Thyroid gland (tissue), 4 donors: ENCODE measurements at regions not wholly inside any gene's neighbourhood (a gene's known extent, or its start where the extent isn't known, plus 50 kb on each side); places are given as distances from the start of the nearest gene placed in this dataset.
"Not testable (repeated sequence)": the region's sequence is repeated elsewhere in the genome, so short reads cannot be mapped to it uniquely, and the experiment has no call there.

Experiments used
- DNase-seq, 2 donors: peaks; one replicate each; pipeline ENCODE4 v3.0.0-alpha.2; 2019
- H3K27ac ChIP-seq, 3 donors: fragments of 200-600 bp; sonication (generic); 1 replicate in 2 of 3; 2 replicates in 1 of 3; pipeline ENCODE4 v1.5.1; 2016 to 2019; ENCODE audit warnings: mild to moderate bottlenecking in 1 of 3, moderate library complexity in 1 of 3
- H3K27me3 ChIP-seq: fragments of 200-600 bp; sonication (generic); one replicate; pipeline ENCODE4 v1.5.1; 2019
- H3K36me3 ChIP-seq, 2 donors: fragments of 200-600 bp; sonication (generic); one replicate each; pipeline ENCODE4 v1.5.1; 2016 to 2019
- H3K4me1 ChIP-seq, 2 donors: fragments of 200-600 bp; sonication (generic); one replicate each; pipeline ENCODE4 v1.5.1; 2017 to 2019
- H3K4me3 ChIP-seq, 3 donors: fragments of 200-600 bp; sonication (generic); replicated peaks in 1 of 3; 1 replicate in 2 of 3; 2 replicates in 1 of 3; pipeline ENCODE4 v1.5.1; 2016; ENCODE audit warnings: mild to moderate bottlenecking in 1 of 3
- H3K9me3 ChIP-seq: fragments of 200-600 bp; sonication (generic); one replicate; pipeline ENCODE4 v1.5.1; 2017
- POLR2A ChIP-seq, 2 donors: fragments of 450-650 bp; IDR thresholded peaks; one replicate each; pipeline ENCODE4 v1.6.1; 2017; ENCODE audit warnings: antibody characterized with exemption in 2 of 2, mild to moderate bottlenecking in 2 of 2, moderate library complexity in 1 of 2
- WGBS, 2 donors: methylation state at CpG; one replicate each; pipeline ENCODE4 v1.1.5; 2017; 5-methylcytosine and 5-hydroxymethylcytosine counted together
- intact Hi-C: fragments of 100-400 bp; cut with DNase I; formaldehyde crosslinking; loops from one replicate; pipeline ENCODE4 v1.15.1; 2023
- TF ChIP-seq, protein P1 (sequence below), 6 experiments: fragments of 200-600 bp in 3 of 6; fragments of 450-650 bp in 3 of 6; sonication (generic) in 3 of 6; IDR thresholded peaks; one replicate each; pipeline ENCODE4 v1.5.1; 2016 to 2019; ENCODE audit warnings: antibody characterized with exemption in 6 of 6, mild to moderate bottlenecking in 2 of 6, inconsistent platforms in 1 of 6, moderate library complexity in 1 of 6

DNA sequence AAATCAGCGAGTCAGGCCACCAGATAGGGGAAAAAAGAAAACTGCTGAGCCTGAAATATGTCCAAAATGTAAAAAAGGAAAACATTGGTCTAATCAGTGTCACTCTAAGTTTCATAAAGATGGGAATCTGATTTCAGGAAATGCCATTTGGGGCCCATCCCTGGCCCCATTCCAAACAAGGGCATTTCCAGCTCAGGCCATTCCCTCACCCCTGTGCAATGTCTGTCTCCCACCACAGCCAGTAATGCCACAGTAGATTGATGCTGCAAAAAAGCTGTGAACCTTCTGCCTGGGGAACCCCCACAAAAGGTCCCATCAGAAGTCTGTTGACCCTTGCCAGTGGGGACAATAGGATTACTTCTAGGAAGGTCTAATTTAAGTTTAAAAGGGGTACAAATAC is 199.6 kb downstream of the YTHDC2 start:
- intact Hi-C loops = no loop called here
- no peaks in the 10 kb centered on the region for H3K27me3 ChIP-seq
- H3K4me3 ChIP-seq = no peak overlapping the region
- no peaks in the 10 kb centered on the region for H3K36me3 ChIP-seq
- H3K27ac ChIP-seq = no peak overlapping the region
- 63 to 83% methylated on average over 1 of the region's 1 CpG for WGBS, 2 donors
- TF ChIP-seq POLR2A (IDR thresholded peaks at IDR 0.05) = no peak
- TF ChIP-seq, protein P1, sequence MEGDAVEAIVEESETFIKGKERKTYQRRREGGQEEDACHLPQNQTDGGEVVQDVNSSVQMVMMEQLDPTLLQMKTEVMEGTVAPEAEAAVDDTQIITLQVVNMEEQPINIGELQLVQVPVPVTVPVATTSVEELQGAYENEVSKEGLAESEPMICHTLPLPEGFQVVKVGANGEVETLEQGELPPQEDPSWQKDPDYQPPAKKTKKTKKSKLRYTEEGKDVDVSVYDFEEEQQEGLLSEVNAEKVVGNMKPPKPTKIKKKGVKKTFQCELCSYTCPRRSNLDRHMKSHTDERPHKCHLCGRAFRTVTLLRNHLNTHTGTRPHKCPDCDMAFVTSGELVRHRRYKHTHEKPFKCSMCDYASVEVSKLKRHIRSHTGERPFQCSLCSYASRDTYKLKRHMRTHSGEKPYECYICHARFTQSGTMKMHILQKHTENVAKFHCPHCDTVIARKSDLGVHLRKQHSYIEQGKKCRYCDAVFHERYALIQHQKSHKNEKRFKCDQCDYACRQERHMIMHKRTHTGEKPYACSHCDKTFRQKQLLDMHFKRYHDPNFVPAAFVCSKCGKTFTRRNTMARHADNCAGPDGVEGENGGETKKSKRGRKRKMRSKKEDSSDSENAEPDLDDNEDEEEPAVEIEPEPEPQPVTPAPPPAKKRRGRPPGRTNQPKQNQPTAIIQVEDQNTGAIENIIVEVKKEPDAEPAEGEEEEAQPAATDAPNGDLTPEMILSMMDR (IDR thresholded peaks at IDR 0.05) = no peak
- no peak for DNase-seq
- H3K9me3 ChIP-seq = no peaks in the 10 kb centered on the region
- no peaks in the 10 kb centered on the region for H3K4me1 ChIP-seq

DNA sequence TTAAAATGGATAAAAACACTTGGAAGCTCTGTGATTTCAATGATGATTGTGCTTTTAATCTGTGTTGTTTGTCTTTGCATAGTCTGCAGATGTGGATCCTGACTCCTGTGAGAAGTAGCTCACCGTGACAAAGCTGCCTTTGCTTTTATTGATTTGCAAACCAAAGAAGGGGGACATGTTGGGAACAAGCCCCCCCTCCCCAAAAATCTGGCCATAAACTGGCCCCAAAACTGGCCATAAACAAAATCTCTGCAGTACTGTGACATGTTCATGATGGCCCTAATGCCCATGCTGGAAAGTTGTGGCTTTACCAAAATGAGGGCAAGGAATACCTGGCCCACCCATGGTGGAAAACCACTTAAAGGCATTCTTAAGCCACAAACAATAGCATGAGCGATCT is 202.4 kb downstream of the YTHDC2 start:
- H3K27me3 ChIP-seq, H3K4me3 ChIP-seq, H3K27ac ChIP-seq, DNase-seq, intact Hi-C loops, H3K9me3 ChIP-seq, H3K36me3 ChIP-seq, H3K4me1 ChIP-seq: not testable (repeated sequence)
- WGBS, 2 donors = 86 to 91% methylated on average over 1 to 2 of the region's 2 CpGs

DNA sequence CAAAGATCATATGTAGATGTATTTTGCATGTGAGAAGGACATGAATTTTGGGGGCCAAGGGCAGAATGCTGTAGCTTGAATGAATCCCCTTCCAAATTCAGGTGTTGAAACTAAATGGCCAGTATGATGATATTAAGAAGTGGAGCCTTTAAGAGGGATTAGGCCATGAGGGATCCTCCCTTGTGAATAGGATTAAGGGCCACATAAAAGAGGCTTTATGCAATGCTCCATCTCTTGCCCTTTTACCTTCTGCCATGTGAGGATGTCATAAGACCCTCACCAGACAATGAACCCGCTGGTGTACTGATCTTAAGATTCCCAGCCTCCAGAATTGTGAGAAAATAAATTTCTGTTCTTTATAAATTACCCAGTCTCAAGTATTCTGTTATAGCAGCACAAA is 206.1 kb downstream of the YTHDC2 start:
- H3K4me3 ChIP-seq = no peak overlapping the region
- TF ChIP-seq, protein P1 (IDR thresholded peaks at IDR 0.05) = no peak
- no peak for TF ChIP-seq POLR2A (IDR thresholded peaks at IDR 0.05)
- no peaks in the 10 kb centered on the region for H3K36me3 ChIP-seq
- DNase-seq = no peak
- H3K9me3 ChIP-seq = no peaks in the 10 kb centered on the region
- intact Hi-C loops = no loop called here
- H3K27ac ChIP-seq = no peak overlapping the region
- no peaks in the 10 kb centered on the region for H3K4me1 ChIP-seq
- 72 to 80% methylated on average over 1 of the region's 1 CpG for WGBS, 2 donors
- H3K27me3 ChIP-seq = no peaks in the 10 kb centered on the region

DNA sequence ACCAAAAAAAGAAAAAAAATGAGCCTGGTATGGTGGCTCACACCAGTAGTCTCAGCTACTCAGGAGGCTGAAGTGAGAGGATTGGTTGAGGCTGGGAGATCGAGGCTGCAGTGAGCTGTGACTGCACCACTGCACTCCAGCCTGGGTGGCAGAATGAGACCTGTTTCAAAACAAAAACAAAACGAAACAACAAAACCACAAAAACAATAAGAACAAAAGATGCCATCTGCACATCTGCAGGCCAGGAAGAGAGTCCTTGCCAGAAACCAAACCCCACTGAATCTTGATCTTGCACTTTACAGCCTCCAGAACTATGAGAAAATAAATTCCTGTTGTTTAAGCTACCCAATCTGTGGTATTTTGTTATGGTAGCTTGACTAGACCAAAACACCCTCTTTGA is 207.7 kb downstream of the YTHDC2 start:
- no peak for DNase-seq
- no peaks in the 10 kb centered on the region for H3K27me3 ChIP-seq
- intact Hi-C loops = no loop called here
- no peaks in the 10 kb centered on the region for H3K4me1 ChIP-seq
- no peaks in the 10 kb centered on the region for H3K9me3 ChIP-seq
- H3K36me3 ChIP-seq = no peaks in the 10 kb centered on the region
- H3K4me3 ChIP-seq = no peak overlapping the region
- WGBS, 2 donors = 60 to 69% methylated on average over 2 of the region's 2 CpGs
- no peak for TF ChIP-seq POLR2A (IDR thresholded peaks at IDR 0.05)
- TF ChIP-seq, protein P1 (IDR thresholded peaks at IDR 0.05) = no peak
- no peak overlapping the region for H3K27ac ChIP-seq

DNA sequence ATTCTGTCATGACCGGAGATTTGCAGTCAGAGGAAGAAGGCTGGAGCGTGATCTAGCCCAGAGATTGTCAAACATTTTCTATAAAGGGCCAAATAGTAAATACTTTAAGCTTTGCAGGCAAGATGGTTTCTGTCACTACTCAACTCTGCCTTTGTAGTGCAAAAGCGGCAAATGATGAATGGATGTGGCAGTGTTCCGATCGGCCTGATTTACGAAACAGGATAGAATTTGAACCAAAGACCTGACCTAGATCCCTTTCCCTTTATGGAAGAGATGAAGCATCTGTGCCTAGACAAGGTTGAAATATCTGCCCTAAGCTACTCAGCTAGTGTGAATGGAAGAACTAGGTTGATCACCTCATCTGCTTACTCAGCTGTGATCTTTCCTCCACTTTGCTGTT is 209.5 kb downstream of the YTHDC2 start:
- DNase-seq = no peak
- no peaks in the 10 kb centered on the region for H3K27me3 ChIP-seq
- no peak overlapping the region for H3K4me3 ChIP-seq
- H3K9me3 ChIP-seq = no peaks in the 10 kb centered on the region
- no peak for TF ChIP-seq POLR2A (IDR thresholded peaks at IDR 0.05)
- TF ChIP-seq, protein P1 (IDR thresholded peaks at IDR 0.05) = no peak
- WGBS, 2 donors = 71 to 83% methylated on average over 6 of the region's 6 CpGs
- H3K36me3 ChIP-seq = no peaks in the 10 kb centered on the region
- intact Hi-C loops = no loop called here
- H3K4me1 ChIP-seq = no peaks in the 10 kb centered on the region
- H3K27ac ChIP-seq = no peak overlapping the region

DNA sequence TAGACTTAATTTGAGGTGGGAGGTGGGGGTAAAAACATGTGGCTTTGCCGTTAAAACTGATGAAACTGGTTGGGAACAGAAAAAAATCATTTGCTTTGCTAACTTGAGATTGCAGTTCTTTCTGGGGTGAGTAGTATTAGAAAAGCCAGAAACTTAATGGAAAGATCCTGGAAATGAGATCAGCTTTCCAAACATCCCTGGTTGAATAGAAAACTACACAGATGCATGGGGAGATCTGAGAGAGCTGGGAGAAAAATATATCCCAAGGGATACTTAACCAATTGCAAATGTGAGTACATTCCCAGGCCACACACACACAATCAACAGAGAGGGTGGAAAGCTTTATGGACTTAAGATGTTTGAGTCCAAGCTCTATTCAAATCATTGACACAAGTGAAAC is 222.3 kb downstream of the YTHDC2 start:
- Histone ChIP-seq H3K27me3 (no peaks in the 10 kb centered on the region), H3K4me1 (no peaks in the 10 kb centered on the region), H3K36me3 (no peaks in the 10 kb centered on the region), H3K27ac (no peak overlapping the region), H3K4me3 (no peak overlapping the region), H3K9me3 (no peaks in the 10 kb centered on the region)
- no peak for DNase-seq
- WGBS, 2 donors = 68 to 70% methylated on average over 1 of the region's 1 CpG
- TF ChIP-seq, protein P1 (IDR thresholded peaks at IDR 0.05) = no peak
- TF ChIP-seq POLR2A (IDR thresholded peaks at IDR 0.05) = no peak
- intact Hi-C loops = no loop called here
